Immature natural killer cell (primary cell): ENCODE measurements at regions not wholly inside any gene's neighbourhood (a gene's known extent, or its start where the extent isn't known, plus 50 kb on each side); places are given as distances from the start of the nearest gene placed in this dataset.

Experiments
- DNase-seq, 3 donors: peaks; one replicate each; pipeline ENCODE4 v3.0.0; 2022; ENCODE audit warnings: mixed read lengths in 1 of 3
- H3K27ac Mint-ChIP-seq, 6 donors: one replicate each; pipeline ENCODE4 v1.8.0; 2020; ENCODE audit warnings: mixed read lengths in 6 of 6, mild to moderate bottlenecking in 5 of 6, inconsistent platforms in 4 of 6, moderate library complexity in 3 of 6
- H3K27me3 Mint-ChIP-seq, 3 donors: one replicate each; pipeline ENCODE4 v1.8.0; 2020 to 2021; ENCODE audit warnings: low read depth in 3 of 3, mild to moderate bottlenecking in 3 of 3, mixed read lengths in 3 of 3, moderate library complexity in 3 of 3, inconsistent platforms in 1 of 3
- H3K36me3 Mint-ChIP-seq, 3 donors: one replicate each; pipeline ENCODE4 v1.8.0; 2020; ENCODE audit warnings: mixed read lengths in 3 of 3, inconsistent platforms in 2 of 3, mild to moderate bottlenecking in 2 of 3
- H3K4me1 Mint-ChIP-seq, 2 donors: one replicate each; pipeline ENCODE4 v1.8.0; 2020; ENCODE audit warnings: inconsistent platforms in 2 of 2, mild to moderate bottlenecking in 2 of 2, mixed read lengths in 2 of 2, moderate library complexity in 1 of 2
- H3K4me3 Mint-ChIP-seq, 5 donors: one replicate each; pipeline ENCODE4 v1.8.0; 2020; ENCODE audit warnings: mild to moderate bottlenecking in 5 of 5, mixed read lengths in 5 of 5, inconsistent platforms in 3 of 5, moderate library complexity in 3 of 5
- H3K9me3 Mint-ChIP-seq, 6 donors: one replicate each; pipeline ENCODE4 v1.8.0; 2020; ENCODE audit warnings: mild to moderate bottlenecking in 6 of 6, mixed read lengths in 6 of 6, inconsistent platforms in 4 of 6, moderate library complexity in 3 of 6

- H3K4me1 Mint-ChIP-seq: peaks cover 0 to 8% of the 10 kb centered on the region in 2 donors
- H3K27ac Mint-ChIP-seq: no peak overlapping the region
- no peak overlapping the region for H3K4me3 Mint-ChIP-seq
- no peak for DNase-seq
- H3K36me3 Mint-ChIP-seq: no peaks in the 10 kb centered on the region
- peaks cover 0 to 5% (median 0%) of the 10 kb centered on the region in 3 donors for H3K27me3 Mint-ChIP-seq
- peaks cover 0 to 14% (median 5%) of the 10 kb centered on the region in 6 donors for H3K9me3 Mint-ChIP-seq
Observed at GRCh38 chr2:53182601-53183000, 585.0 kb upstream of the CHAC2 start.

GRCh38 chr2:53181759-53182158 is 585.8 kb upstream of the CHAC2 start:
- H3K27me3 Mint-ChIP-seq: peaks cover 0 to 5% (median 0%) of the 10 kb centered on the region in 3 donors
- no peak overlapping the region for H3K27ac Mint-ChIP-seq

DNA sequence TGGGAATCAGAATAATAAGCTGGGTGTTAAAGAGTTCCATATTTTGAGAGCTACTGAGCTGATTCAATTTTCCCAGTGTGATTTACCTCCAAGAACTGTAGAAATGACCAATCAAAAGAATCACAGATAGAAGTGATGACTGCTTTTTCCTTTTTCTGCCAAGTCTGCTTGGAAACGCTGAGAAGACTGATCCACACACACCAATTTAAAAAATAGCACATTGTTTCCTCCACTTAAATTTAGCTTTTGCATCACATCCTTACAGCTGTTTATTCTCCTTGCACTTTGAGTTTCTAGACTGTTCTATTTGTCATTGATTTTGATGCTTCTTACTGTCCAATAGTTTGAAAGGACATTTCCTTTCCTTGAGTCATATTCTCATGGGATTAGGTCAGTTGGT is 590.3 kb upstream of the CHAC2 start:
- Mint-ChIP-seq H3K4me1 (peaks cover 0 to 8% of the 10 kb centered on the region in 2 donors), H3K27ac (no peak overlapping the region), H3K27me3 (peaks cover 0 to 5% (median 0%) of the 10 kb centered on the region in 3 donors), H3K9me3 (peaks cover 0 to 14% (median 6%) of the 10 kb centered on the region in 6 donors), H3K36me3 (no peaks in the 10 kb centered on the region), H3K4me3 (no peak overlapping the region)
- DNase-seq: no peak

More at GRCh38 chr2:53181759-53182158, 585.8 kb upstream of the CHAC2 start:
- DNase-seq: no peak
- no peaks in the 10 kb centered on the region for H3K36me3 Mint-ChIP-seq
- peaks cover 0 to 14% (median 4%) of the 10 kb centered on the region in 6 donors for H3K9me3 Mint-ChIP-seq
- no peak overlapping the region for H3K4me3 Mint-ChIP-seq
- H3K4me1 Mint-ChIP-seq: peaks cover 0 to 8% of the 10 kb centered on the region in 2 donors

- Mint-ChIP-seq H3K36me3 (no peaks in the 10 kb centered on the region), H3K4me3 (no peak overlapping the region), H3K9me3 (peaks cover 0 to 6% (median 3%) of the 10 kb centered on the region in 6 donors), H3K27ac (no peak overlapping the region), H3K4me1 (no peaks in the 10 kb centered on the region), H3K27me3 (no peaks in the 10 kb centered on the region)
- DNase-seq: no peak
Observed at GRCh38 chr2:53174539-53174938, 593.1 kb upstream of the CHAC2 start.

DNA sequence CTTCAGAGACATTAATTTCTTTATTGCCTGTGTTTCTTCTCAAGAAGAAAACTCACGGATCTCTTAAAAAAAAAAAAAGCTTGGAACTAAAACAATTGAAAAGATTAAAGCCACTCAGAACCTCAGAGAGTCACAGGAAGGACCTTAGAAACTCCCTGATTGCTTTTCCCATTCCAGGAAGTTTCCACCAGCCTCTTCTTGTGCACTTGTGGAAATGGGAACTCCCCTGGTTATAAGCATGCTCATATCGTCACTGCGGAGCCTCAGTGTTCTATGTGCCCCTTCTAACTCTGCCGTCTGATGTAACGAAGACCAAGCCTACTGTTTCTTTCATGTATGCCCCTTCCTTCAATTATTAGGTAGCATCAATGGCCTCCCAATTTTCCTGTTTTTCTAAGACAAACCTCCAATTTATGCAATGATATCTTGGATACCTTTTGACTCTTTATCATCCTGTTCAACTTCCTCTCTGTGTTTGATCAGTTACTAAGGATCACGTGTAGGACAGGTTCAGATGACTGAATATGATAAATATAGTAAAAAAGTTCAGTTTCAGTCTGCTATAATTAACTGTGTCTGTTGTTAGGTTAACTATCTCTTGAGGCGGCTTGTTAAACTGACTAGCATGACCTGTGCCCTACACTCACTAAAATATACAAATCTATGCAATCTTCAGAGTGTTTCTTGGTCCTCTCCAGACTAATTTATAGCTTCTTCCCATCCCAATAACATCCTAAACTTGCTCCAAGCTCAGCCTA is 593.7 kb upstream of the CHAC2 start:
- Mint-ChIP-seq H3K27me3 (peaks cover 0 to 2% (median 0%) of the 10 kb centered on the region in 3 donors), H3K4me3 (no peak overlapping the region), H3K27ac (no peak overlapping the region), H3K9me3 (peaks cover 0 to 7% (median 5%) of the 10 kb centered on the region in 6 donors), H3K4me1 (no peaks in the 10 kb centered on the region), H3K36me3 (no peaks in the 10 kb centered on the region)
- DNase-seq: no peak

DNA sequence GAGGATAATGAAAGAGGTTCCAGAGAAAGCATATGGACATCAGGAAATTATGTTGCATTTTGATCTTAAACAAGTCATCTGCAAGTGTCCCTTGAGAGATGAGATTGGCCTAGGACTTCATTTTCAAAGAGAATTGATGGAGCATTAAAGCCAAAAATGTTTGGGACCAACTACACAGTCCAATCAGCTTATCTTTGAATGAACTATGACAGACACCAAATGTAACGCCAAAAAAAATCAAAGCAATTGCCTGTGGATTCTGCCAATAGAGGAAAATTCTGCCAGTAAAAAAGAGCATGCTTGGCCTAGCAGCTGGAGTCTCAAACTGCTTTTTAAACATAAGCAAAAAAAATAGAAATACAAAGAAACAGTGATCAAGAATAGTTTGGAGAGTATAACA is 594.5 kb upstream of the CHAC2 start:
- Mint-ChIP-seq H3K36me3 (no peaks in the 10 kb centered on the region), H3K4me3 (no peak overlapping the region), H3K27ac (no peak overlapping the region), H3K4me1 (no peaks in the 10 kb centered on the region), H3K9me3 (peaks cover 0 to 7% (median 5%) of the 10 kb centered on the region in 6 donors), H3K27me3 (peaks cover 0 to 2% (median 0%) of the 10 kb centered on the region in 3 donors)
- no peak for DNase-seq

- no peak for DNase-seq
- H3K4me3 Mint-ChIP-seq: no peak overlapping the region
- no peaks in the 10 kb centered on the region for H3K4me1 Mint-ChIP-seq
- no peaks in the 10 kb centered on the region for H3K36me3 Mint-ChIP-seq
- H3K27me3 Mint-ChIP-seq: peaks cover 0 to 2% (median 0%) of the 10 kb centered on the region in 3 donors
- peaks cover 0 to 7% (median 3%) of the 10 kb centered on the region in 6 donors for H3K9me3 Mint-ChIP-seq
- no peak overlapping the region for H3K27ac Mint-ChIP-seq
Observed at GRCh38 chr2:53170466-53170865, 597.1 kb upstream of the CHAC2 start.

DNA sequence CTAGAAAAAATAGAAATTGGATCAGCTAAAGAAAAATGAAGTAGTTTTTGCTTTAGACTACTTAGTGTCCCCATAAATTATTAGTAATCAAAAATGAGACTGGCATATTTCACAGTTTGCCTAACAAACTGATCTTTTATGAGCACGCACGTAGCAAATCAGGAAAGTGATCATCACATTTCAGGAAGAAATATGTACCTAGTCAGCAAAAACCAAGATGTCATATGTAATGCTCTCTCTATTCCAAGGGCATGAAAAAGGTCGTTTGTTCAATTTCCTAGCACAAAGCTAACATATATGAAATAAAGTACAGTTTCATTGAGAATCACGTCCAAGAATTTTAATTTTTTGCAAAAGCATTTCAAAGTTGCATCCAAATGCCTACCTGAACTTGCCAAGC is 600.4 kb upstream of the CHAC2 start:
- no peak overlapping the region for H3K27ac Mint-ChIP-seq
- peaks cover 0 to 2% (median 0%) of the 10 kb centered on the region in 3 donors for H3K27me3 Mint-ChIP-seq
- peaks cover 4 to 18% (median 10%) of the 10 kb centered on the region in 6 donors for H3K9me3 Mint-ChIP-seq
- DNase-seq: no peak
- H3K4me3 Mint-ChIP-seq: no peak overlapping the region
- H3K36me3 Mint-ChIP-seq: peaks cover 0 to under 1% (median 0%) of the 10 kb centered on the region in 3 donors
- H3K4me1 Mint-ChIP-seq: no peaks in the 10 kb centered on the region

GRCh38 chr2:53150146-53150545 is 617.5 kb upstream of the CHAC2 start:
- peaks cover 0 to 1% (median 0%) of the 10 kb centered on the region in 3 donors for H3K27me3 Mint-ChIP-seq
- H3K9me3 Mint-ChIP-seq: peaks cover 0 to 14% (median 4%) of the 10 kb centered on the region in 6 donors
- DNase-seq: no peak
- H3K27ac Mint-ChIP-seq: no peak overlapping the region
- H3K36me3 Mint-ChIP-seq: no peaks in the 10 kb centered on the region
- H3K4me3 Mint-ChIP-seq: no peak overlapping the region
- no peaks in the 10 kb centered on the region for H3K4me1 Mint-ChIP-seq

- H3K4me3 Mint-ChIP-seq: no peak overlapping the region
- DNase-seq: no peak
- H3K27ac Mint-ChIP-seq: no peak overlapping the region
- H3K36me3 Mint-ChIP-seq: no peaks in the 10 kb centered on the region
- H3K4me1 Mint-ChIP-seq: no peaks in the 10 kb centered on the region
- no peaks in the 10 kb centered on the region for H3K27me3 Mint-ChIP-seq
- H3K9me3 Mint-ChIP-seq: peaks cover 0 to 8% (median 3%) of the 10 kb centered on the region in 6 donors
Observed at GRCh38 chr2:53148221-53148620, 619.4 kb upstream of the CHAC2 start.

DNA sequence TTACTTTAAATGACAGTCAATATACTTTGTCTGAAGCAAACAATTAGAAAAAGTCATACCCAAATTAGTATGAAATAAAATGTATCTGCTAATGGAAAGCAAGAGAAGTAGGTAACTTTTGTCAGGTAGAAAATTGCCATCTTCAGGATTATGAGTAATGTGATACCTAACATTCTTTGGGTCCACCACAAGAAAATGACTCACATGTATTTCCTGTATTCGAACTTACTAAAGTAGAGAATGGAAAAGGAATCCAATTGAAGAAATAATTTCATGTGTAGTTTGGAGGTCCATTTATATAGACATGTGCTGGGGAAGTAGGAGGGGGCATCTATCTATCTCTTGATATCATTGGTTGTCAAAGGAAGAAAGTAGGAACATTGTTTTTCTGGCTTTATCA is 636.2 kb upstream of the CHAC2 start:
- H3K4me3 Mint-ChIP-seq: no peak overlapping the region
- no peaks in the 10 kb centered on the region for H3K4me1 Mint-ChIP-seq
- no peak for DNase-seq
- H3K27ac Mint-ChIP-seq: no peak overlapping the region
- peaks cover 0 to 2% (median 1%) of the 10 kb centered on the region in 3 donors for H3K27me3 Mint-ChIP-seq
- peaks cover 4 to 30% (median 14%) of the 10 kb centered on the region in 6 donors for H3K9me3 Mint-ChIP-seq
- no peaks in the 10 kb centered on the region for H3K36me3 Mint-ChIP-seq

GRCh38 chr2:53130441-53130943 is 637.1 kb upstream of the CHAC2 start:
- Mint-ChIP-seq H3K27ac (no peak overlapping the region), H3K27me3 (peaks cover 0 to 2% (median 1%) of the 10 kb centered on the region in 3 donors), H3K9me3 (peaks cover 6 to 34% (median 12%) of the 10 kb centered on the region in 6 donors), H3K36me3 (no peaks in the 10 kb centered on the region), H3K4me3 (no peak overlapping the region), H3K4me1 (no peaks in the 10 kb centered on the region)
- DNase-seq: no peak

DNA sequence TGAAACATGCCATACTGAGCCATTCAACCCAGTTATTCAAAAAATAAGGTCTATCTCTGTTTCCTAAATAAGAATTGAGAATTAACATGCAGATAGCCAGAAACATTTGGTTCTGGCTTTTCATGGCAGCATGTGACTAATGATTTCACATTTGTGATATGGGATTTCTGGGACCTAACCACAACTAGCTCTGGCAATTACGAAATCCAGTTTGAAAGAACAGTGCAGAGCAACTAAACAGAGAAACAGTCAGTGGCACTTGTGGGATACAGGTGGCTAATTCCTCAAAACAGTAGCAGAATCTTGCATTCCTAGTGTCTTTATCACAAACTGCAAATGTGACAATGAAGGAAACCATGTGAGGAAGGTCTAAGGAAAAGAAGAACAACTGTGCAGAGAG is 637.8 kb upstream of the CHAC2 start:
- Mint-ChIP-seq H3K4me1 (no peaks in the 10 kb centered on the region), H3K27me3 (peaks cover 0 to 2% (median 1%) of the 10 kb centered on the region in 3 donors), H3K9me3 (peaks cover 6 to 36% (median 14%) of the 10 kb centered on the region in 6 donors), H3K36me3 (no peaks in the 10 kb centered on the region), H3K4me3 (no peak overlapping the region), H3K27ac (no peak overlapping the region)
- DNase-seq: no peak

- Mint-ChIP-seq H3K27me3 (peaks cover 0 to 2% (median 1%) of the 10 kb centered on the region in 3 donors), H3K36me3 (no peaks in the 10 kb centered on the region), H3K9me3 (peaks cover 2 to 58% (median 23%) of the 10 kb centered on the region in 6 donors), H3K27ac (no peak overlapping the region), H3K4me1 (no peaks in the 10 kb centered on the region), H3K4me3 (no peak overlapping the region)
- DNase-seq: no peak
Observed at GRCh38 chr2:53127061-53127650, 640.4 kb upstream of the CHAC2 start.
